ENCODE measurements at regions not wholly inside any gene's neighbourhood (a gene's known extent, or its start where the extent isn't known, plus 50 kb on each side); places are given as distances from the start of the nearest gene placed in this dataset.

- TF ChIP-seq POLR2A (IDR thresholded peaks at IDR 0.05) (no peak), CTCF (IDR thresholded peaks at IDR 0.05) (no peak)
These were observed 77.4 kb upstream of the SMIM36 start for GRCh38 chr17:55588446-55589242.
